IMR-90 (cell line): ENCODE measurements at regions not wholly inside any gene's neighbourhood (a gene's known extent, or its start where the extent isn't known, plus 50 kb on each side); places are given as distances from the start of the nearest gene placed in this dataset.
A peak's percentile ranks its signal among the peaks of the same experiment; 100 is the strongest.

Experiments
- ATAC-seq: fragments of 200-7000 bp; cut with Tn5 transposase; 2 replicates; pipeline ENCODE4 v1.9.1; 2020; ENCODE audit warnings: low read depth, mild to moderate bottlenecking, moderate library complexity
- BruUV-seq: library from RNA; stranded (reverse); fragments of 400-500 nt; replicated peaks from 2 replicates; lab custom pipeline; 2021; lab: Mats Ljungman, UMichigan
- CTCF ChIA-PET: fragments of 300-600 bp; formaldehyde crosslinking; extraction: SDS; loops from one replicate; lab custom pipeline; 2021; ENCODE audit warnings: antibody characterized with exemption; lab: Yijun Ruan, JAX
- POLR2A ChIA-PET: fragments of 300-600 bp; sonication (Branson Sonifier 250); formaldehyde crosslinking; loops from one replicate; lab custom pipeline; 2022; ENCODE audit warnings: antibody characterized with exemption; ENCODE audit not compliant: unreplicated experiment; lab: Charles Lee
- DNase-seq: peaks from one replicate; pipeline ENCODE4 v3.0.0; 2013
- H2AFZ ChIP-seq: replicated peaks from 2 replicates; pipeline ENCODE3; 2013; ENCODE audit warnings: low read length, mild to moderate bottlenecking; ENCODE audit not compliant: poor library complexity
- H2AK5ac ChIP-seq: 2 replicates; pipeline ENCODE4 v1.6.1; 2013; ENCODE audit warnings: low read depth, low read length, inconsistent platforms
- H2AK9ac ChIP-seq: replicated peaks from 2 replicates; pipeline ENCODE3; 2013; ENCODE audit warnings: mild to moderate bottlenecking, low read depth, low read length, moderate library complexity; ENCODE audit not compliant: poor library complexity
- H2BK120ac ChIP-seq: 2 replicates; pipeline ENCODE4 v1.6.1; 2013; ENCODE audit warnings: low read depth, low read length, inconsistent platforms
- H2BK15ac ChIP-seq: 3 replicates; pipeline ENCODE4 v1.6.1; 2013; ENCODE audit warnings: low read depth, low read length, inconsistent platforms
- H2BK20ac ChIP-seq: 2 replicates; pipeline ENCODE4 v1.6.1; 2013; ENCODE audit warnings: low read depth, mild to moderate bottlenecking, inconsistent platforms, low read length, moderate library complexity
- H2BK5ac ChIP-seq: 2 replicates; pipeline ENCODE4 v1.6.1; 2013; ENCODE audit warnings: mild to moderate bottlenecking, low read depth, low read length, inconsistent platforms; ENCODE audit not compliant: poor library complexity, severe bottlenecking
- H3K14ac ChIP-seq: replicated peaks from 2 replicates; pipeline ENCODE4 v1.6.1; 2013; ENCODE audit warnings: low read depth, low read length, inconsistent platforms
- H3K18ac ChIP-seq: 2 replicates; pipeline ENCODE4 v1.6.1; 2013; ENCODE audit warnings: low read depth, low read length, control low read depth
- H3K23ac ChIP-seq: 2 replicates; pipeline ENCODE4 v1.6.1; 2013; ENCODE audit warnings: low read depth, low read length, inconsistent platforms
- H3K27ac ChIP-seq: 2 replicates; pipeline ENCODE4 v1.5.1; 2013; ENCODE audit warnings: mild to moderate bottlenecking, control low read depth, low read length; ENCODE audit not compliant: insufficient read depth
- H3K27me3 ChIP-seq: 2 replicates; pipeline ENCODE4 v1.6.1; 2013; ENCODE audit warnings: low read length; ENCODE audit not compliant: control insufficient read depth, insufficient read depth
- H3K36me3 ChIP-seq: 2 replicates; pipeline ENCODE4 v1.6.1; 2013; ENCODE audit warnings: low read length, mixed read lengths; ENCODE audit not compliant: control insufficient read depth, insufficient read depth
- H3K4ac ChIP-seq: 2 replicates; pipeline ENCODE4 v1.6.1; 2013; ENCODE audit warnings: low read depth, low read length, inconsistent platforms
- H3K4me1 ChIP-seq: 2 replicates; pipeline ENCODE4 v1.6.1; 2013; ENCODE audit warnings: low read length, mixed read lengths; ENCODE audit not compliant: control insufficient read depth, insufficient read depth
- H3K4me2 ChIP-seq: 2 replicates; pipeline ENCODE4 v1.6.1; 2013; ENCODE audit warnings: low read depth, mild to moderate bottlenecking, control low read depth, low read length, moderate library complexity
- H3K4me3 ChIP-seq: 2 replicates; pipeline ENCODE4 v1.5.1; 2013; ENCODE audit warnings: low read depth, mild to moderate bottlenecking, control low read depth, low read length, moderate library complexity; ENCODE audit not compliant: insufficient read depth
- H3K56ac ChIP-seq: 2 replicates; pipeline ENCODE4 v1.6.1; 2013; ENCODE audit warnings: low read length, inconsistent platforms; ENCODE audit not compliant: insufficient read depth; ENCODE audit errors: extremely low read depth
- H3K79me1 ChIP-seq, 2 experiments: 2 replicates each; pipeline ENCODE4 v1.6.1; 2013; ENCODE audit warnings: low read length in 2 of 2, inconsistent platforms in 1 of 2, low read depth in 1 of 2
- H3K9ac ChIP-seq: 2 replicates; pipeline ENCODE4 v1.6.1; 2013; ENCODE audit warnings: low read depth, low read length, control low read depth
- H3K9me1 ChIP-seq: 2 replicates; pipeline ENCODE4 v1.6.1; 2013; ENCODE audit warnings: low read length, inconsistent platforms; ENCODE audit not compliant: insufficient read depth
- H3K9me3 ChIP-seq: 2 replicates; pipeline ENCODE4 v1.6.1; 2013; ENCODE audit warnings: low read length; ENCODE audit not compliant: control insufficient read depth, insufficient read depth
- H4K20me1 ChIP-seq: 2 replicates; pipeline ENCODE4 v1.6.1; 2013; ENCODE audit warnings: low read length, inconsistent platforms; ENCODE audit not compliant: insufficient read depth
- H4K5ac ChIP-seq: 2 replicates; pipeline ENCODE4 v1.6.1; 2013; ENCODE audit warnings: mild to moderate bottlenecking, low read depth, low read length, control low read depth
- H4K8ac ChIP-seq, 2 experiments: 2 replicates each; pipeline ENCODE4 v1.6.1; 2013; ENCODE audit warnings: low read depth in 2 of 2, low read length in 2 of 2, control low read depth in 1 of 2, inconsistent platforms in 1 of 2
- H4K91ac ChIP-seq: 2 replicates; pipeline ENCODE4 v1.6.1; 2013; ENCODE audit warnings: low read depth, low read length, inconsistent platforms; ENCODE audit not compliant: insufficient read depth
- BHLHE40 ChIP-seq: fragments of 150-350 bp; IDR thresholded peaks from 2 replicates; pipeline ENCODE4 v1.6.1; 2016; ENCODE audit warnings: mild to moderate bottlenecking, low read depth, low read length
- CEBPB ChIP-seq: IDR thresholded peaks from 2 replicates; pipeline ENCODE4 v1.6.1; 2012; ENCODE audit warnings: low read depth, low read length, improper control_type of control experiment
- FOS ChIP-seq: fragments of 150-350 bp; IDR thresholded peaks from 2 replicates; pipeline ENCODE4 v1.6.1; 2016; ENCODE audit warnings: low read depth, low read length
- MAZ ChIP-seq: IDR thresholded peaks from 2 replicates; pipeline ENCODE4 v1.6.1; 2012; ENCODE audit warnings: low read depth, mild to moderate bottlenecking, low read length, improper control_type of control experiment, moderate library complexity, borderline replicate concordance
- MXI1 ChIP-seq: IDR thresholded peaks from 2 replicates; pipeline ENCODE4 v1.6.1; 2012; ENCODE audit warnings: low read depth, mild to moderate bottlenecking, low read length, moderate library complexity, borderline replicate concordance
- NFE2L2 ChIP-seq: fragments of 150-350 bp; IDR thresholded peaks from 2 replicates; pipeline ENCODE4 v1.6.1; 2016; ENCODE audit warnings: low read depth, mild to moderate bottlenecking, low read length
- RCOR1 ChIP-seq: IDR thresholded peaks from 2 replicates; pipeline ENCODE4 v1.6.1; 2012; ENCODE audit warnings: mild to moderate bottlenecking, low read length, improper control_type of control experiment; ENCODE audit not compliant: insufficient replicate concordance
- WGBS, 2 experiments: methylation state at CpG; one replicate each; pipeline versions ENCODE4 v1.1.5 to v1.1.7; 2013; ENCODE audit warnings: missing lambda C conversion rate in 2 of 2; ENCODE audit not compliant: insufficient read length in 1 of 2; ENCODE audit errors: extremely low coverage in 2 of 2; 5-methylcytosine and 5-hydroxymethylcytosine counted together
- dilution Hi-C: fragments of 300-500 bp; cut with HindIII; formaldehyde crosslinking; loops from one replicate; pipeline ENCODE4 v1.14.3; 2018; ENCODE audit warnings: low sequenced_read_pairs; ENCODE audit not compliant: unreplicated experiment
- in situ Hi-C: fragments of 300-500 bp; cut with MboI; formaldehyde crosslinking; loops from 3 replicates; pipeline ENCODE4 v1.14.3; 2019; ENCODE audit warnings: low sequenced_read_pairs, inconsistent platforms, mixed read lengths
- intact Hi-C: fragments of 100-400 bp; cut with micrococcal nuclease; formaldehyde crosslinking; loops from 2 replicates; pipeline ENCODE4 v1.10.0; 2022
- TF ChIP-seq, protein P1 (sequence below): fragments of 150-350 bp; IDR thresholded peaks from 2 replicates; pipeline ENCODE4 v1.6.1; 2016; ENCODE audit warnings: low read depth, mild to moderate bottlenecking, low read length, moderate library complexity, borderline replicate concordance
- TF ChIP-seq, protein P2 (sequence below): fragments of 150-350 bp; IDR thresholded peaks from 2 replicates; pipeline ENCODE4 v1.6.1; 2017; ENCODE audit warnings: mild to moderate bottlenecking, antibody characterized with exemption, low read length, low read depth
- TF ChIP-seq, protein P3 (sequence below): conservative IDR thresholded peaks from 2 replicates; pipeline ENCODE4 v1.5.1; 2012; ENCODE audit warnings: mild to moderate bottlenecking, low read depth, low read length, improper control_type of control experiment

DNA sequence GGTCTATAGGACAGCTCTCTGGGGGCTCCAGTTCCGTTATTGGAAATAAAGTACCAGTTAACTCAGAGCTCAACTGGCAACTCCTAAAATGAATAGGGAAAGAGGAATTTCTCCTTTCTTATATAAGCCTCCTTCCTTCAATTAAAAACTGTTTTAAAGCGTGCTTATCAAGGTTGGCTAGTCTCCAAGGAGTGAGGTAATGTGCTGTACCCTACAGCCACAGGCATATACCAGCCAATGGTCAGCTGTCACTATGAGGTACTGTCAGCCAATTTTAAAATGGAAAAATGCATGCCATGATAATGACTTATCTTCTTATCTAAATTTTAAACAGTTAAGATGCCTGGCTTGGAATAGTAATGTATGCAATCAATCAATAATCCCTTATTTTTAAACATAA lies 76.2 kb downstream of the PLCE1 start:
- Histone ChIP-seq H3K9ac (no peak overlapping the region), H2BK15ac (no peak overlapping the region), H4K8ac (no peak overlapping the region), H3K4me1 (no peaks in the 10 kb centered on the region), H3K79me1 (no peaks in the 10 kb centered on the region), H2AFZ (no peak overlapping the region), H2AK5ac (no peak overlapping the region), H3K14ac (no peak overlapping the region), H3K18ac (no peak overlapping the region), H3K27me3 (peaks cover 2% of the 10 kb centered on the region; the same call in 1 of the 2 replicates), H4K91ac (no peak overlapping the region), H2BK120ac (no peak overlapping the region), H4K20me1 (no peaks in the 10 kb centered on the region), H3K9me3 (no peaks in the 10 kb centered on the region), H3K27ac (no peak overlapping the region), H2AK9ac (no peak overlapping the region), H4K5ac (no peak overlapping the region), H3K36me3 (no peaks in the 10 kb centered on the region), H3K23ac (no peak overlapping the region), H3K56ac (no peak overlapping the region), H3K4me3 (no peak overlapping the region), H3K4me2 (no peak overlapping the region), H3K4ac (no peak overlapping the region), H2BK5ac (no peak overlapping the region), H3K9me1 (no peaks in the 10 kb centered on the region), H2BK20ac (no peak overlapping the region)
- no TSS peak for BruUV-seq
- ChIA-PET POLR2A (no interaction called here), CTCF (no interaction called here)
- ATAC-seq: no peak
- TF ChIP-seq CEBPB: no peak
- TF ChIP-seq, protein P1, sequence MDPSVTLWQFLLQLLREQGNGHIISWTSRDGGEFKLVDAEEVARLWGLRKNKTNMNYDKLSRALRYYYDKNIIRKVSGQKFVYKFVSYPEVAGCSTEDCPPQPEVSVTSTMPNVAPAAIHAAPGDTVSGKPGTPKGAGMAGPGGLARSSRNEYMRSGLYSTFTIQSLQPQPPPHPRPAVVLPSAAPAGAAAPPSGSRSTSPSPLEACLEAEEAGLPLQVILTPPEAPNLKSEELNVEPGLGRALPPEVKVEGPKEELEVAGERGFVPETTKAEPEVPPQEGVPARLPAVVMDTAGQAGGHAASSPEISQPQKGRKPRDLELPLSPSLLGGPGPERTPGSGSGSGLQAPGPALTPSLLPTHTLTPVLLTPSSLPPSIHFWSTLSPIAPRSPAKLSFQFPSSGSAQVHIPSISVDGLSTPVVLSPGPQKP: no peak
- TF ChIP-seq, protein P2, sequence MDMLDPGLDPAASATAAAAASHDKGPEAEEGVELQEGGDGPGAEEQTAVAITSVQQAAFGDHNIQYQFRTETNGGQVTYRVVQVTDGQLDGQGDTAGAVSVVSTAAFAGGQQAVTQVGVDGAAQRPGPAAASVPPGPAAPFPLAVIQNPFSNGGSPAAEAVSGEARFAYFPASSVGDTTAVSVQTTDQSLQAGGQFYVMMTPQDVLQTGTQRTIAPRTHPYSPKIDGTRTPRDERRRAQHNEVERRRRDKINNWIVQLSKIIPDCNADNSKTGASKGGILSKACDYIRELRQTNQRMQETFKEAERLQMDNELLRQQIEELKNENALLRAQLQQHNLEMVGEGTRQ: no peak
- no peak for TF ChIP-seq MXI1
- TF ChIP-seq BHLHE40: no peak
- TF ChIP-seq, protein P3, sequence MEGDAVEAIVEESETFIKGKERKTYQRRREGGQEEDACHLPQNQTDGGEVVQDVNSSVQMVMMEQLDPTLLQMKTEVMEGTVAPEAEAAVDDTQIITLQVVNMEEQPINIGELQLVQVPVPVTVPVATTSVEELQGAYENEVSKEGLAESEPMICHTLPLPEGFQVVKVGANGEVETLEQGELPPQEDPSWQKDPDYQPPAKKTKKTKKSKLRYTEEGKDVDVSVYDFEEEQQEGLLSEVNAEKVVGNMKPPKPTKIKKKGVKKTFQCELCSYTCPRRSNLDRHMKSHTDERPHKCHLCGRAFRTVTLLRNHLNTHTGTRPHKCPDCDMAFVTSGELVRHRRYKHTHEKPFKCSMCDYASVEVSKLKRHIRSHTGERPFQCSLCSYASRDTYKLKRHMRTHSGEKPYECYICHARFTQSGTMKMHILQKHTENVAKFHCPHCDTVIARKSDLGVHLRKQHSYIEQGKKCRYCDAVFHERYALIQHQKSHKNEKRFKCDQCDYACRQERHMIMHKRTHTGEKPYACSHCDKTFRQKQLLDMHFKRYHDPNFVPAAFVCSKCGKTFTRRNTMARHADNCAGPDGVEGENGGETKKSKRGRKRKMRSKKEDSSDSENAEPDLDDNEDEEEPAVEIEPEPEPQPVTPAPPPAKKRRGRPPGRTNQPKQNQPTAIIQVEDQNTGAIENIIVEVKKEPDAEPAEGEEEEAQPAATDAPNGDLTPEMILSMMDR: no peak
- TF ChIP-seq RCOR1: no peak
- no peak for TF ChIP-seq MAZ
- no peak for TF ChIP-seq FOS
- TF ChIP-seq NFE2L2: no peak
- dilution Hi-C loops (no loop called here), intact Hi-C loops (no loop called here), in situ Hi-C loops (loop anchor here (5.0 to 25.0 kb wide), 2 partner anchors 247 to 367 kb away; no protein-coding TSS in a partner anchor)
- peak; percentile 22 for DNase-seq
- WGBS, 2 experiments: no CpG with 5 or more reads among the region's 2 CpGs
